ENCODE measurements at regions not wholly inside any gene's neighbourhood (a gene's known extent, or its start where the extent isn't known, plus 50 kb on each side); places are given as distances from the start of the nearest gene placed in this dataset.
A peak's percentile ranks its signal among the peaks of the same experiment; 100 is the strongest.

GRCh38 chr11:32161293-32161692 lies 70.4 kb downstream of the RCN1 start:
- no peak for DNase-seq (ENCODE audit: low read depth in 3 of 3)

GRCh38 chr11:32162351-32162750 lies 71.5 kb downstream of the RCN1 start:
- DNase-seq (ENCODE audit: low read depth in 3 of 3): no peak

GRCh38 chr11:32162906-32163305 lies 72.0 kb downstream of the RCN1 start:
- no peak for DNase-seq (ENCODE audit: low read depth in 3 of 3)

GRCh38 chr11:32163557-32163956 lies 72.7 kb downstream of the RCN1 start:
- no peak for DNase-seq (ENCODE audit: low read depth in 3 of 3)

GRCh38 chr11:32164836-32165235 lies 74.0 kb downstream of the RCN1 start:
- no peak for DNase-seq (ENCODE audit: low read depth in 3 of 3)

- DNase-seq (ENCODE audit: low read depth in 3 of 3): no peak
These were observed 78.0 kb downstream of the RCN1 start for GRCh38 chr11:32168924-32169323.

GRCh38 chr11:32171445-32171844 lies 80.6 kb downstream of the RCN1 start:
- no peak for DNase-seq (ENCODE audit: low read depth in 3 of 3)

GRCh38 chr11:32172041-32172847 lies 81.4 kb downstream of the RCN1 start:
- no peak for DNase-seq (ENCODE audit: low read depth in 3 of 3)

- DNase-seq (ENCODE audit: low read depth in 3 of 3): no peak
These were observed 82.3 kb downstream of the RCN1 start for GRCh38 chr11:32172848-32173834.

GRCh38 chr11:32173977-32174376 lies 83.1 kb downstream of the RCN1 start:
- DNase-seq (ENCODE audit: low read depth in 3 of 3): no peak

GRCh38 chr11:32176223-32176934 lies 85.5 kb downstream of the RCN1 start:
- peak; percentile 48 to 65 (median 51) for DNase-seq (ENCODE audit: low read depth in 3 of 3)

GRCh38 chr11:32178692-32179091 lies 87.8 kb downstream of the RCN1 start:
- no peak for DNase-seq (ENCODE audit: low read depth in 3 of 3)

GRCh38 chr11:32183512-32183911 lies 92.6 kb downstream of the RCN1 start:
- DNase-seq (ENCODE audit: low read depth in 3 of 3): no peak

- DNase-seq (ENCODE audit: low read depth in 3 of 3): no peak
These were observed 93.3 kb downstream of the RCN1 start for GRCh38 chr11:32184041-32184722.

- DNase-seq (ENCODE audit: low read depth in 3 of 3): no peak
These were observed 94.0 kb downstream of the RCN1 start for GRCh38 chr11:32184723-32185376.

GRCh38 chr11:32186118-32186517 lies 95.2 kb downstream of the RCN1 start:
- DNase-seq (ENCODE audit: low read depth in 3 of 3): no peak

GRCh38 chr11:32187111-32187510 lies 96.2 kb downstream of the RCN1 start:
- no peak for DNase-seq (ENCODE audit: low read depth in 3 of 3)

- DNase-seq (ENCODE audit: low read depth in 3 of 3): no peak
These were observed 97.9 kb downstream of the RCN1 start for GRCh38 chr11:32188785-32189184.

GRCh38 chr11:32196137-32196536 lies 105.3 kb downstream of the RCN1 start:
- DNase-seq (ENCODE audit: low read depth in 3 of 3): no peak

GRCh38 chr11:32198053-32198452 lies 107.2 kb downstream of the RCN1 start:
- no peak for DNase-seq (ENCODE audit: low read depth in 3 of 3)
